Hepatocyte (in vitro differentiated cells): ENCODE measurements at regions not wholly inside any gene's neighbourhood (a gene's known extent, or its start where the extent isn't known, plus 50 kb on each side); places are given as distances from the start of the nearest gene placed in this dataset.

Source experiments
- DNase-seq: peaks from one replicate; pipeline ENCODE4 v3.0.0-alpha.2; 2016; ENCODE audit warnings: low spot score
- H2AFZ ChIP-seq: fragments of 200-600 bp; sonication (generic); 2 replicates; pipeline ENCODE4 v1.6.0; 2016; ENCODE audit warnings: antibody characterized with exemption, mild to moderate bottlenecking
- H3K27ac ChIP-seq: fragments of 200-600 bp; sonication (generic); 2 replicates; pipeline ENCODE4 v1.5.1; 2016; ENCODE audit warnings: mild to moderate bottlenecking
- H3K27me3 ChIP-seq: fragments of 200-600 bp; sonication (generic); 2 replicates; pipeline ENCODE4 v1.6.1; 2016
- H3K36me3 ChIP-seq: fragments of 200-600 bp; sonication (generic); replicated peaks from 2 replicates; pipeline ENCODE4 v1.5.1; 2016; ENCODE audit warnings: low read depth; ENCODE audit not compliant: insufficient read depth
- H3K4me1 ChIP-seq: fragments of 200-600 bp; sonication (generic); 2 replicates; pipeline ENCODE4 v1.5.1; 2016; ENCODE audit warnings: mild to moderate bottlenecking, moderate library complexity; ENCODE audit not compliant: insufficient read depth
- H3K4me2 ChIP-seq: fragments of 200-600 bp; sonication (generic); 2 replicates; pipeline ENCODE4 v1.6.0; 2016
- H3K4me3 ChIP-seq: fragments of 200-600 bp; sonication (generic); 2 replicates; pipeline ENCODE4 v1.5.1; 2016; ENCODE audit warnings: mild to moderate bottlenecking
- H3K79me2 ChIP-seq: fragments of 200-600 bp; sonication (generic); 2 replicates; pipeline ENCODE4 v1.6.0; 2017; ENCODE audit warnings: mild to moderate bottlenecking
- H3K9me2 ChIP-seq: fragments of 200-600 bp; sonication (generic); replicated peaks from 2 replicates; pipeline ENCODE4 v1.6.0; 2017; ENCODE audit warnings: mild to moderate bottlenecking; ENCODE audit not compliant: insufficient read depth
- H3K9me3 ChIP-seq: fragments of 200-600 bp; sonication (generic); 2 replicates; pipeline ENCODE4 v1.5.1; 2016; ENCODE audit warnings: low read depth, mild to moderate bottlenecking
- H4K20me1 ChIP-seq: fragments of 200-600 bp; sonication (generic); 2 replicates; pipeline ENCODE4 v1.6.0; 2016; ENCODE audit warnings: mild to moderate bottlenecking; ENCODE audit not compliant: insufficient read depth, poor library complexity, severe bottlenecking
- CTCF ChIP-seq: fragments of 200-600 bp; sonication (generic); IDR thresholded peaks from 2 replicates; pipeline ENCODE4 v1.5.1; 2016; ENCODE audit warnings: antibody characterized with exemption, mild to moderate bottlenecking; ENCODE audit not compliant: poor library complexity
- EZH2 ChIP-seq: fragments of 200-600 bp; sonication (generic); IDR thresholded peaks from 2 replicates; pipeline ENCODE4 v1.6.1; 2016; ENCODE audit warnings: antibody characterized with exemption, mild to moderate bottlenecking, borderline replicate concordance
- EZH2phosphoT487 ChIP-seq: fragments of 200-600 bp; sonication (generic); IDR thresholded peaks from one replicate; pipeline ENCODE4 v1.6.1; 2018; ENCODE audit warnings: antibody characterized with exemption, mild to moderate bottlenecking, low read depth, moderate library complexity; ENCODE audit not compliant: unreplicated experiment, severe bottlenecking
- WGBS: methylation state at CpG from one replicate; pipeline ENCODE4 v1.1.6; 2016; ENCODE audit warnings: low lambda C conversion rate; ENCODE audit errors: missing lambda C conversion rate; 5-methylcytosine and 5-hydroxymethylcytosine counted together

GRCh38 chr3:53997476-53997875, 105.8 kb upstream of the SELENOK start:
- WGBS, result 74% methylated on average over 4 of the region's 4 CpGs
- Histone ChIP-seq H3K9me2 (no peaks in the 10 kb centered on the region), H2AFZ (no peak overlapping the region), H3K4me1 (no peaks in the 10 kb centered on the region), H3K9me3 (no peaks in the 10 kb centered on the region), H3K79me2 (no peaks in the 10 kb centered on the region), H3K4me2 (no peak overlapping the region), H3K36me3 (no peaks in the 10 kb centered on the region), H3K27ac (no peak overlapping the region), H3K4me3 (no peak overlapping the region), H3K27me3 (peaks cover 3% of the 10 kb centered on the region), H4K20me1 (no peaks in the 10 kb centered on the region)
- DNase-seq, result no peak
- TF ChIP-seq CTCF (no peak), EZH2phosphoT487 (no peak), EZH2 (no peak)

GRCh38 chr3:53996141-53996874, 104.6 kb upstream of the SELENOK start:
- no peak overlapping the region for H3K27ac ChIP-seq
- H4K20me1 ChIP-seq, result no peaks in the 10 kb centered on the region
- no peak overlapping the region for H3K4me2 ChIP-seq
- H3K4me3 ChIP-seq, result no peak overlapping the region
- TF ChIP-seq EZH2 (no peak), EZH2phosphoT487 (no peak), CTCF (no peak)
- DNase-seq, result no peak
- H3K36me3 ChIP-seq, result no peaks in the 10 kb centered on the region
- no peaks in the 10 kb centered on the region for H3K9me2 ChIP-seq
- H3K4me1 ChIP-seq, result no peaks in the 10 kb centered on the region
- 69% methylated on average over 7 of the region's 7 CpGs for WGBS
- H3K79me2 ChIP-seq, result no peaks in the 10 kb centered on the region
- H3K9me3 ChIP-seq, result no peaks in the 10 kb centered on the region
- H2AFZ ChIP-seq, result no peak overlapping the region
- H3K27me3 ChIP-seq, result peaks cover 3% of the 10 kb centered on the region

GRCh38 chr3:53994986-53995603, 103.4 kb upstream of the SELENOK start:
- Histone ChIP-seq H4K20me1 (no peaks in the 10 kb centered on the region), H3K79me2 (no peaks in the 10 kb centered on the region), H2AFZ (no peak overlapping the region), H3K27ac (no peak overlapping the region), H3K36me3 (no peaks in the 10 kb centered on the region), H3K27me3 (peaks cover 3% of the 10 kb centered on the region), H3K9me2 (no peaks in the 10 kb centered on the region), H3K4me1 (no peaks in the 10 kb centered on the region), H3K4me2 (no peak overlapping the region), H3K4me3 (no peak overlapping the region), H3K9me3 (no peaks in the 10 kb centered on the region)
- WGBS, result 75% methylated on average over 9 of the region's 9 CpGs
- DNase-seq, result no peak
- TF ChIP-seq EZH2phosphoT487 (no peak), CTCF (no peak), EZH2 (no peak)
